Thymus (tissue), 11 donors: ENCODE measurements at regions not wholly inside any gene's neighbourhood (a gene's known extent, or its start where the extent isn't known, plus 50 kb on each side); places are given as distances from the start of the nearest gene placed in this dataset.

ENCODE experiments used
- DNase-seq, 9 donors: peaks; one replicate each; pipeline ENCODE4 v3.0.0-alpha.2; 2013; ENCODE audit warnings: low spot score in 9 of 9, low read depth in 6 of 9, missing footprints in 1 of 9
- H3K27ac ChIP-seq, 2 donors: one replicate each; pipeline ENCODE4 v1.5.1; 2013; ENCODE audit warnings: control low read depth in 1 of 2, low read depth in 1 of 2, low read length in 1 of 2, mild to moderate bottlenecking in 1 of 2, moderate library complexity in 1 of 2
- H3K27me3 ChIP-seq, 2 donors: one replicate each; pipeline ENCODE4 v1.5.1; 2013; ENCODE audit warnings: low read length in 1 of 2; ENCODE audit not compliant: control insufficient read depth in 2 of 2, insufficient read depth in 1 of 2
- H3K36me3 ChIP-seq, 2 donors: one replicate each; pipeline ENCODE4 v1.5.1; 2013; ENCODE audit warnings: low read length in 1 of 2, mild to moderate bottlenecking in 1 of 2, moderate library complexity in 1 of 2; ENCODE audit not compliant: control insufficient read depth in 2 of 2, insufficient read depth in 2 of 2
- H3K4me1 ChIP-seq, 2 donors: one replicate each; pipeline ENCODE4 v1.5.1; 2013; ENCODE audit warnings: low read length in 2 of 2; ENCODE audit not compliant: control insufficient read depth in 2 of 2, insufficient read depth in 2 of 2
- H3K4me3 ChIP-seq, 2 donors: one replicate each; pipeline ENCODE4 v1.5.1; 2013; ENCODE audit warnings: low read length in 2 of 2, control low read depth in 1 of 2, mild to moderate bottlenecking in 1 of 2
- H3K9me3 ChIP-seq, 2 donors: one replicate each; pipeline ENCODE4 v1.5.1; 2013; ENCODE audit warnings: low read length in 1 of 2, mild to moderate bottlenecking in 1 of 2; ENCODE audit not compliant: control insufficient read depth in 2 of 2, insufficient read depth in 1 of 2
- whole genome bisulfite sequencing: extraction: QIAGEN DNeasy Blood & Tissue Kit; methylation state at CpG from one replicate; pipeline ENCODE4 v1.1.7; 2013; 5-methylcytosine and 5-hydroxymethylcytosine counted together
- donor health status: healthy.

DNA sequence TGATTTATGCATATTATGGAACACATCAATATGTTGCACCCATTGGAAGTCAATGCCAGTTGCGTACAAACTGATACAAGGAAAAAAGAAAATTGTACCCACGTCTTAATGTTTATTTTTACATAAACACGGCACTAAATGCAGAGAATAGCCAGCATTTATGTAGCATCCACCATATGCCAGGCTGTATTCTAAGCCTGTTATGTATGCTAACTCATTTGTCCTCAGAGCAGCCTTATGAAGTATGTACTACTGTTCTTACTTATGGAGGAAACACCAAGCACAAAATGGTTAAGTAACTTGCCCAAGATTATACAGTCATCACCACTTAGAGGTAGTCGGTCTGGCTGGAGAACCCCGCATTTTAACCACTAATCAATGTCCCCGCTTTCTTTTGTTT, 837.9 kb upstream of the RBFOX1 start:
- Histone ChIP-seq H3K4me1 (no peaks in the 10 kb centered on the region), H3K9me3 (no peaks in the 10 kb centered on the region), H3K36me3 (no peaks in the 10 kb centered on the region), H3K27me3 (no peaks in the 10 kb centered on the region), H3K4me3 (no peak overlapping the region), H3K27ac (no peak overlapping the region)
- no peak for DNase-seq
- 96% methylated on average over 6 of the region's 6 CpGs for WGBS

DNA sequence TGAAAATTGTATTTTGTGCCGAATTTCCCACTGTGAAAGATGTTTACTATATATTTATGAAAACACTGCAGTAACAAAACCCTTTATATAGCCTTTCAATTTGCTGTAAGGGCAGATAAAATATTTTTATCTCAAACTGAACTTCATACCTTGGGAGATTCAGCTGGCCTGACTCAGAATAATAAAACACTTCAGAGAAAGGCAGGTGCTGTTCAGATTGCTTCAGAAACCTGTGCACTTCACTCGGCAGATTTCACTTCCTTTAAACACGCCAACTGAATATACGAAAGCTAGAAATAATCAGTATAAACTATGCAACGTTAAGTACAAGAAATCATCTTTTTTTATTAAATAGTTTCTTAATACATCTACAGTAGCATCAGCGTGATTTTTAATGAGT, 839.1 kb upstream of the RBFOX1 start:
- Histone ChIP-seq H3K27me3 (no peaks in the 10 kb centered on the region), H3K9me3 (no peaks in the 10 kb centered on the region), H3K4me1 (no peaks in the 10 kb centered on the region), H3K4me3 (no peak overlapping the region), H3K27ac (no peak overlapping the region), H3K36me3 (no peaks in the 10 kb centered on the region)
- DNase-seq = no peak
- 90% methylated on average over 6 of the region's 6 CpGs for WGBS

- Histone ChIP-seq H3K27me3 (no peaks in the 10 kb centered on the region), H3K27ac (no peak overlapping the region), H3K4me1 (no peaks in the 10 kb centered on the region), H3K36me3 (no peaks in the 10 kb centered on the region), H3K4me3 (no peak overlapping the region), H3K9me3 (no peaks in the 10 kb centered on the region)
- DNase-seq = no peak
Observed at GRCh38 chr16:6492742-6493141, 839.9 kb upstream of the RBFOX1 start.

DNA sequence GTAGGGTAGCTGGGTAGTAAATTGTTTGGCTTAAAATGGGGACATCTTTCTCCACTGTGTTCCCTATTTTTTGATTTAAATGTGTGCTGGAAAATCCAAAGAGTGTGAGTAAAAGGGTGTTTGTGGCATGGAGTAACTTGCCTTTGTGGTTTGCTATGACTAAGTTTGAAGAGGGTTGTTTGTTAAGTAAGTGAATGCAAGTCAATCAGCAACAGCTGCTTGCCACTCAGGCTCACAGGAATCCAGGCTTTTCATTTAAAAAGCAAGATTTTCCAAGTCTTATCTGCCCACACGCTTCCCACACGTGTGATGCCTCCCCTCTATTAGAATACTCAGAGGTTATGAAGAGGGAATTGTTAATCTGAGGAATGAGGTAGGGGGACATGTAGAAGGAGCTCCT, 847.7 kb upstream of the RBFOX1 start:
- Histone ChIP-seq H3K4me1 (no peaks in the 10 kb centered on the region), H3K27me3 (peaks cover 2 to 17% of the 10 kb centered on the region in 2 donors), H3K4me3 (no peak overlapping the region), H3K27ac (no peak overlapping the region), H3K36me3 (no peaks in the 10 kb centered on the region), H3K9me3 (no peaks in the 10 kb centered on the region)
- 43% methylated on average over 2 of the region's 2 CpGs for WGBS
- DNase-seq = no peak

- Histone ChIP-seq H3K4me1 (no peaks in the 10 kb centered on the region), H3K27ac (no peak overlapping the region), H3K9me3 (no peaks in the 10 kb centered on the region), H3K36me3 (no peaks in the 10 kb centered on the region), H3K4me3 (no peak overlapping the region), H3K27me3 (peaks cover 2 to 17% of the 10 kb centered on the region in 2 donors)
- 58% methylated on average over 12 of the region's 12 CpGs for WGBS
- DNase-seq = no peak
Observed at GRCh38 chr16:6484081-6484480, 848.6 kb upstream of the RBFOX1 start.

DNA sequence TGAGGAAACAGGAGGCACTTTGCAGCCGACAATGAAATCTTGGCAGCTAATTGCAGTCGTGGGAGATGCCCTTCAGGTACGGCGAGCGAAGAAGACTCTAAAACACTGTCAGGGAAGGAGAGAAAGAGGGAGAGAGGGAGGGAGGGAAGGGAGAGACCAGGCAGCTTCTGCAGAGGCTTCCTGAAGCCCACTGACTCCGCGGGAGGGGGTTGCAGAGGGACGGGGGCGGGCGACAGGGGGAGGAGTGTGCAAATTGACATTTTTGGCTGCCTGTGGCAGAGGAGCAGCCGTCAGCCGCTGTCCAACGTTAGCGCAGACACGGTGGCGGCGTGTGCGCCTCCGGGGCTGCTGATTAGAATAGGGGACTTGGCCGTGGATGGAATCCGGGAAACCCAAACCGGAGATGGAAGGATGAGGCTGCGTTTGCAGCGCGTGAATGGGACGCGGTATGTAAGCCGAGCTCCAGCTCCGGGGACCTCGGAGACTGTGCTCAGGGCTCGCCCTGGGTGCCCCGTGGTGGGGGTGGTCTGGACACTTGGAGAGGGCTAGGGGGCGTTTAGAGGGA, 849.1 kb upstream of the RBFOX1 start:
- Histone ChIP-seq H3K27ac (no peak overlapping the region), H3K9me3 (no peaks in the 10 kb centered on the region), H3K36me3 (no peaks in the 10 kb centered on the region), H3K4me3 (no peak overlapping the region), H3K4me1 (no peaks in the 10 kb centered on the region), H3K27me3 (peaks cover 2 to 17% of the 10 kb centered on the region in 2 donors)
- DNase-seq = no peak
- WGBS = 8% methylated on average over 32 of the region's 33 CpGs

- Histone ChIP-seq H3K9me3 (no peaks in the 10 kb centered on the region), H3K27me3 (peaks cover 2 to 17% of the 10 kb centered on the region in 2 donors), H3K27ac (no peak overlapping the region), H3K36me3 (no peaks in the 10 kb centered on the region), H3K4me3 (no peak overlapping the region), H3K4me1 (no peaks in the 10 kb centered on the region)
- no peak for DNase-seq
- 22% methylated on average over 65 of the region's 65 CpGs for WGBS
Observed at GRCh38 chr16:6482696-6483468, 849.8 kb upstream of the RBFOX1 start.

DNA sequence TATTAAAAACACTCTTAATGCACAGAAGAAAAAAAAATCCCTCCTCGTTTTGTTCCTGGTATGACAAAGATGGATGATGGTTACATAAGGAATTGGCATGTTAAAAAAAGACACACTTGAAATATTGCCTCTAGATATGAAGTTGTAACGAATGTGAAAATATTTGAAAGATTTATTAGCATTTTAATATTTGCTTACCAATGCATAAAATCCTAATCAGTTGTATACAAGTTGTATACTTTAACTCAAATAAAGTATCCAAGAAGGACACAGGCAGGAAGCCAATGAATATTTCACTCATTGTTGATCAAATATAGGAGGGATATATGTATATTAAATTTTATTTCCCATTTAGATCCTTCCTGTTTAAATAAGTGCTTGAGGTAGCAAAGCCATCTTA, 850.8 kb upstream of the RBFOX1 start:
- H3K9me3 ChIP-seq = no peaks in the 10 kb centered on the region
- no peak overlapping the region for H3K4me3 ChIP-seq
- no peak for DNase-seq
- no peak overlapping the region for H3K27ac ChIP-seq
- H3K36me3 ChIP-seq = no peaks in the 10 kb centered on the region
- WGBS = 59% methylated on average over 2 of the region's 2 CpGs
- no peaks in the 10 kb centered on the region for H3K4me1 ChIP-seq
- H3K27me3 ChIP-seq = peaks cover 2 to 17% of the 10 kb centered on the region in 2 donors

DNA sequence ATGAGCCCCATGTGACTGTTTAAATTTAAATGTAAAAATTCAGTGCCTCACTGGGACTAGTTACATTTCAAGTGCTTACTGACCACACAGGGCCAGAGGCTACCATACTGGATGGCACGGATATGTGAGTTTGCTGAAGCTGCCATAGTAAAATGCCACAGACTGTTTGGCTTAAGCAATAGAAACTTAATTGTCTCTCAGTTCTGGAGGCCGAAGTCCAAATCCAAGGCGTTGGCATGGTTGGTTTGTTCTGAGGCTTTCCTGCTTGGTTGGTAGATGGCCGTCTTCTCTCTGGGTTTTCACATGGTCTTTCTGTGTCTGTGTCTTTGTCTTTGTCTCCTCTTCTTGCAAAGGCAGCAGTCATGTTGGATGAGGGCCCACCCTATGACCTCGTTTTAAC, 878.9 kb upstream of the RBFOX1 start:
- no peaks in the 10 kb centered on the region for H3K9me3 ChIP-seq
- DNase-seq = no peak
- 90% methylated on average over 5 of the region's 5 CpGs for WGBS

More for the DNA sequence above, 878.9 kb upstream of the RBFOX1 start:
- H3K27ac ChIP-seq = no peak overlapping the region
- H3K4me1 ChIP-seq = no peaks in the 10 kb centered on the region
- no peaks in the 10 kb centered on the region for H3K27me3 ChIP-seq
- no peak overlapping the region for H3K4me3 ChIP-seq
- H3K36me3 ChIP-seq = no peaks in the 10 kb centered on the region
